NCI-H748 (cell line): ENCODE measurements at regions not wholly inside any gene's neighbourhood (a gene's known extent, or its start where the extent isn't known, plus 50 kb on each side); places are given as distances from the start of the nearest gene placed in this dataset.
"Not testable (repeated sequence)": the region's sequence is repeated elsewhere in the genome, so short reads cannot be mapped to it uniquely, and the experiment has no call there.

Source experiments
- DNase-seq: peaks from one replicate; lab custom pipeline; 2025; ENCODE audit not compliant: unreplicated experiment; lab: John Stamatoyannopoulos, UW

GRCh38 chr4:178137732-178138471, 695.7 kb upstream of the AGA start:
- no peak for DNase-seq

- DNase-seq = no peak
Measured at GRCh38 chr4:178138491-178138890, 696.3 kb upstream of the AGA start.

GRCh38 chr4:178140326-178140915, 698.2 kb upstream of the AGA start:
- no peak for DNase-seq

- DNase-seq = no peak
Measured at GRCh38 chr4:178142724-178143123, 700.5 kb upstream of the AGA start.

- no peak for DNase-seq
Measured at GRCh38 chr4:178148106-178148505, 705.9 kb upstream of the AGA start.

- DNase-seq = peak; percentile 44
Measured at GRCh38 chr4:178165251-178165950, 723.2 kb upstream of the AGA start.

- DNase-seq = peak; percentile 50
Measured at GRCh38 chr4:178165951-178166308, 723.7 kb upstream of the AGA start.

GRCh38 chr4:178173771-178174170, 731.5 kb upstream of the AGA start:
- DNase-seq = no peak

- no peak for DNase-seq
Measured at GRCh38 chr4:178174756-178175155, 732.5 kb upstream of the AGA start.

- DNase-seq = no peak
Measured at GRCh38 chr4:178185517-178185916, 743.3 kb upstream of the AGA start.

GRCh38 chr4:178192611-178193010, 750.4 kb upstream of the AGA start:
- DNase-seq = no peak

- DNase-seq = no peak
Measured at GRCh38 chr4:178196751-178197374, 754.6 kb upstream of the AGA start.

GRCh38 chr4:178198691-178199090, 756.5 kb upstream of the AGA start:
- no peak for DNase-seq

- DNase-seq = no peak
Measured at GRCh38 chr4:178202422-178202821, 760.2 kb upstream of the AGA start.

- DNase-seq = no peak
Measured at GRCh38 chr4:178205826-178206225, 763.6 kb upstream of the AGA start.

GRCh38 chr4:178215309-178215708, 773.1 kb upstream of the AGA start:
- no peak for DNase-seq

- DNase-seq = no peak
Measured at GRCh38 chr4:178215763-178216162, 773.5 kb upstream of the AGA start.

- not testable (repeated sequence) for DNase-seq
Measured at GRCh38 chr4:178226421-178226820, 784.2 kb upstream of the AGA start.

- no peak for DNase-seq
Measured at GRCh38 chr4:178233906-178234305, 791.7 kb upstream of the AGA start.

- DNase-seq = no peak
Measured at GRCh38 chr4:178240891-178241290, 798.7 kb upstream of the AGA start.

GRCh38 chr4:178241601-178242118, 799.4 kb upstream of the AGA start:
- no peak for DNase-seq

GRCh38 chr4:178242655-178243054, 800.4 kb upstream of the AGA start:
- DNase-seq = no peak
